Nephron (organoid): ENCODE measurements at regions not wholly inside any gene's neighbourhood (a gene's known extent, or its start where the extent isn't known, plus 50 kb on each side); places are given as distances from the start of the nearest gene placed in this dataset.

Experiments used
- H3K27ac Mint-ChIP-seq, 3 experiments: 2 replicates each; pipeline ENCODE4 v1.8.0; 2020; ENCODE audit warnings: mixed read lengths in 3 of 3, mild to moderate bottlenecking in 2 of 3, moderate library complexity in 1 of 3
- H3K27me3 Mint-ChIP-seq: 2 replicates; pipeline ENCODE4 v1.8.0; 2021; ENCODE audit warnings: low read depth, mild to moderate bottlenecking, moderate library complexity, mixed read lengths
- H3K36me3 Mint-ChIP-seq: 2 replicates; pipeline ENCODE4 v1.8.0; 2020; ENCODE audit warnings: low read depth, mixed read lengths
- H3K4me1 Mint-ChIP-seq: 2 replicates; pipeline ENCODE4 v1.8.0; 2020; ENCODE audit warnings: mixed read lengths
- H3K4me3 Mint-ChIP-seq, 3 experiments: 2 replicates each; pipeline ENCODE4 v1.8.0; 2020; ENCODE audit warnings: mild to moderate bottlenecking in 3 of 3, mixed read lengths in 3 of 3, moderate library complexity in 2 of 3
- H3K9me3 Mint-ChIP-seq: 2 replicates; pipeline ENCODE4 v1.8.0; 2020; ENCODE audit warnings: mixed read lengths
- TF ChIP-seq, protein P1 (sequence below), 3 experiments: fragments of 200-600 bp; sonication (generic); IDR thresholded peaks; one replicate each; pipeline ENCODE4 v1.5.0; 2021; ENCODE audit warnings: antibody characterized with exemption in 3 of 3; ENCODE audit not compliant: unreplicated experiment in 3 of 3

GRCh38 chr2:13089971-13090370 lies 373.2 kb downstream of the TRIB2 start:
- no peak overlapping the region for H3K4me3 Mint-ChIP-seq
- TF ChIP-seq, protein P1, sequence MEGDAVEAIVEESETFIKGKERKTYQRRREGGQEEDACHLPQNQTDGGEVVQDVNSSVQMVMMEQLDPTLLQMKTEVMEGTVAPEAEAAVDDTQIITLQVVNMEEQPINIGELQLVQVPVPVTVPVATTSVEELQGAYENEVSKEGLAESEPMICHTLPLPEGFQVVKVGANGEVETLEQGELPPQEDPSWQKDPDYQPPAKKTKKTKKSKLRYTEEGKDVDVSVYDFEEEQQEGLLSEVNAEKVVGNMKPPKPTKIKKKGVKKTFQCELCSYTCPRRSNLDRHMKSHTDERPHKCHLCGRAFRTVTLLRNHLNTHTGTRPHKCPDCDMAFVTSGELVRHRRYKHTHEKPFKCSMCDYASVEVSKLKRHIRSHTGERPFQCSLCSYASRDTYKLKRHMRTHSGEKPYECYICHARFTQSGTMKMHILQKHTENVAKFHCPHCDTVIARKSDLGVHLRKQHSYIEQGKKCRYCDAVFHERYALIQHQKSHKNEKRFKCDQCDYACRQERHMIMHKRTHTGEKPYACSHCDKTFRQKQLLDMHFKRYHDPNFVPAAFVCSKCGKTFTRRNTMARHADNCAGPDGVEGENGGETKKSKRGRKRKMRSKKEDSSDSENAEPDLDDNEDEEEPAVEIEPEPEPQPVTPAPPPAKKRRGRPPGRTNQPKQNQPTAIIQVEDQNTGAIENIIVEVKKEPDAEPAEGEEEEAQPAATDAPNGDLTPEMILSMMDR (IDR thresholded peaks at IDR 0.05; ENCODE audit: unreplicated experiment in 3 of 3), result no peak
- no peaks in the 10 kb centered on the region for H3K9me3 Mint-ChIP-seq

GRCh38 chr2:13091455-13091854 lies 374.7 kb downstream of the TRIB2 start:
- no peaks in the 10 kb centered on the region for H3K27me3 Mint-ChIP-seq
- TF ChIP-seq, protein P1 (IDR thresholded peaks at IDR 0.05; ENCODE audit: unreplicated experiment in 3 of 3), result no peak
- H3K36me3 Mint-ChIP-seq, result no peaks in the 10 kb centered on the region
- H3K27ac Mint-ChIP-seq, result no peak overlapping the region
- no peaks in the 10 kb centered on the region for H3K4me1 Mint-ChIP-seq
- no peak overlapping the region for H3K4me3 Mint-ChIP-seq
- H3K9me3 Mint-ChIP-seq, result peaks cover 4% of the 10 kb centered on the region

More at GRCh38 chr2:13089971-13090370, 373.2 kb downstream of the TRIB2 start:
- Mint-ChIP-seq H3K27me3 (no peaks in the 10 kb centered on the region), H3K36me3 (no peaks in the 10 kb centered on the region), H3K4me1 (no peaks in the 10 kb centered on the region), H3K27ac (no peak overlapping the region)

DNA sequence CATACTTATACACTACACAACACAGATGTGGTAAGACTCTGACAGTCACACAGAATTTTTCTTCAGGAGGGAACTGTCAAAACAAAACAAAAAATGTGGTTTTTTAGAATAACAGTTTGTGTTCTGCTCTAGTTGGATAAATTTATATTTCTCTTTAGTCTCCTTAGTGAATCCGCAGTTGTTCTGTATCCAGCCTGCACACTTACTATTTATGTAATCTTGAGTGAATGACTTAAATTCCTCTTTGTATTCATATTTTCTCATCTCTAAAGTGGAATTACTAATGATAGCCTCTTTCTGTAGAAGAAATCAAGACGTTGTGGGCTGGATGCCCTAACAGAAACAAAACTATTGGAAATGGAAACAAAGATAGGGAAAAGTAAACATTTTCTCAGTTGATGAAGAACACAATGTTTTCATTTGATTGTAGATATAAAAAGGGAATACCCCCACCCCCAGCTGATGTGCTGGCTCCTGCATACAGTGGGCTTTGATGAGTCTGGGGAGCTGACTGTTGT lies 375.2 kb downstream of the TRIB2 start:
- H3K27me3 Mint-ChIP-seq, result no peaks in the 10 kb centered on the region
- no peaks in the 10 kb centered on the region for H3K4me1 Mint-ChIP-seq
- H3K4me3 Mint-ChIP-seq, result no peak overlapping the region
- peaks cover 5% of the 10 kb centered on the region for H3K9me3 Mint-ChIP-seq
- no peaks in the 10 kb centered on the region for H3K36me3 Mint-ChIP-seq
- no peak overlapping the region for H3K27ac Mint-ChIP-seq
- TF ChIP-seq, protein P1 (IDR thresholded peaks at IDR 0.05; ENCODE audit: unreplicated experiment in 3 of 3), result no peak

GRCh38 chr2:13093416-13093991 lies 376.8 kb downstream of the TRIB2 start:
- TF ChIP-seq, protein P1 (IDR thresholded peaks at IDR 0.05; ENCODE audit: unreplicated experiment in 3 of 3), result no peak
- H3K4me3 Mint-ChIP-seq, result no peak overlapping the region
- H3K9me3 Mint-ChIP-seq, result peaks cover 10% of the 10 kb centered on the region
- no peaks in the 10 kb centered on the region for H3K4me1 Mint-ChIP-seq
- no peaks in the 10 kb centered on the region for H3K36me3 Mint-ChIP-seq
- H3K27me3 Mint-ChIP-seq, result no peaks in the 10 kb centered on the region
- no peak overlapping the region for H3K27ac Mint-ChIP-seq

GRCh38 chr2:13102397-13103063 lies 385.8 kb downstream of the TRIB2 start:
- Mint-ChIP-seq H3K27ac (peak overlapping the region; percentile 40 to 77 (median 77)), H3K27me3 (peaks cover 6% of the 10 kb centered on the region), H3K4me3 (no peak overlapping the region)

More at GRCh38 chr2:13102397-13103063, 385.8 kb downstream of the TRIB2 start:
- peaks cover 11% of the 10 kb centered on the region for H3K4me1 Mint-ChIP-seq
- H3K36me3 Mint-ChIP-seq, result no peaks in the 10 kb centered on the region
- TF ChIP-seq, protein P1 (IDR thresholded peaks at IDR 0.05; ENCODE audit: unreplicated experiment in 3 of 3), result no peak
- peaks cover 15% of the 10 kb centered on the region for H3K9me3 Mint-ChIP-seq
